Stimulated activated CD4-positive, alpha-beta T cell treated with anti-CD3 and anti-CD28 coated beads, Interleukin-15, amount 100 ng/mL, for 1 hour (primary cell): ENCODE measurements at regions not wholly inside any gene's neighbourhood (a gene's known extent, or its start where the extent isn't known, plus 50 kb on each side); places are given as distances from the start of the nearest gene placed in this dataset.

Experiments used
- DNase-seq, 2 donors: peaks; one replicate each; pipeline ENCODE4 v3.0.0-alpha.2; 2020; ENCODE audit warnings: low read depth in 1 of 2, low spot score in 1 of 2

GRCh38 chr19:33898062-33898677, 101.5 kb downstream of the KCTD15 start:
- no peak for DNase-seq

- DNase-seq, result no peak
These were observed 104.1 kb downstream of the KCTD15 start for GRCh38 chr19:33900817-33901216.

GRCh38 chr19:33902395-33902794, 105.7 kb downstream of the KCTD15 start:
- no peak for DNase-seq

- no peak for DNase-seq
These were observed 106.3 kb downstream of the KCTD15 start for GRCh38 chr19:33902802-33903488.

- no peak for DNase-seq
These were observed 106.8 kb downstream of the KCTD15 start for GRCh38 chr19:33903489-33903850.

GRCh38 chr19:33904681-33905080, 108.0 kb downstream of the KCTD15 start:
- DNase-seq, result no peak

- no peak for DNase-seq
These were observed 108.8 kb downstream of the KCTD15 start for GRCh38 chr19:33905473-33905936.

GRCh38 chr19:33905937-33906577, 109.4 kb downstream of the KCTD15 start:
- DNase-seq, result no peak

GRCh38 chr19:33906578-33907335, 110.1 kb downstream of the KCTD15 start:
- DNase-seq, result no peak

- no peak for DNase-seq
These were observed 114.3 kb downstream of the KCTD15 start for GRCh38 chr19:33910922-33911321.

- DNase-seq, result no peak
These were observed 117.9 kb downstream of the KCTD15 start for GRCh38 chr19:33914599-33914998.

- no peak for DNase-seq
These were observed 120.1 kb downstream of the KCTD15 start for GRCh38 chr19:33916792-33917191.

- DNase-seq, result no peak
These were observed 122.6 kb downstream of the KCTD15 start for GRCh38 chr19:33919291-33919690.

- DNase-seq, result no peak
These were observed 124.5 kb downstream of the KCTD15 start for GRCh38 chr19:33921165-33921564.

- no peak for DNase-seq
These were observed 129.6 kb downstream of the KCTD15 start for GRCh38 chr19:33926306-33926705.

- DNase-seq, result no peak
These were observed 131.3 kb downstream of the KCTD15 start for GRCh38 chr19:33927789-33928457.

- DNase-seq, result no peak
These were observed 131.8 kb downstream of the KCTD15 start for GRCh38 chr19:33928458-33928950.

- no peak for DNase-seq
These were observed 137.3 kb downstream of the KCTD15 start for GRCh38 chr19:33933931-33934330.

- no peak for DNase-seq
These were observed 142.2 kb downstream of the KCTD15 start for GRCh38 chr19:33938821-33939220.

- DNase-seq, result no peak
These were observed 144.5 kb downstream of the KCTD15 start for GRCh38 chr19:33941133-33941532.
